Activated CD8-positive, alpha-beta T cell treated with anti-CD3 and anti-CD28 coated beads, Interleukin-2, amount 10 ng/mL, durations not matched to agents 7 days and 5 days (primary cell): ENCODE measurements at regions not wholly inside any gene's neighbourhood (a gene's known extent, or its start where the extent isn't known, plus 50 kb on each side); places are given as distances from the start of the nearest gene placed in this dataset.
"Not testable (repeated sequence)": the region's sequence is repeated elsewhere in the genome, so short reads cannot be mapped to it uniquely, and the experiment has no call there.

Experiments
- ATAC-seq: fragments of 150-1000 bp; cut with Tn5 transposase; one replicate; pipeline ENCODE4 v1.10.0; 2021; ENCODE audit warnings: moderate library complexity
- CTCF ChIA-PET: fragments of 350-600 bp; sonication (Branson Sonifier 250); formaldehyde crosslinking; loops from one replicate; lab custom pipeline; 2021; ENCODE audit warnings: antibody characterized with exemption; lab: Charles Lee
- POLR2A ChIA-PET: fragments of 350-600 bp; sonication (Branson Sonifier 250); formaldehyde crosslinking; loops from one replicate; lab custom pipeline; 2021; ENCODE audit warnings: antibody characterized with exemption; lab: Charles Lee
- DNase-seq: peaks from one replicate; pipeline ENCODE4 v3.0.0-alpha.2; 2020
- H3K27ac Mint-ChIP-seq: one replicate; pipeline ENCODE4 v1.8.0; 2021; ENCODE audit warnings: mild to moderate bottlenecking, mixed read lengths
- H3K27me3 Mint-ChIP-seq: one replicate; pipeline ENCODE4 v1.8.0; 2021; ENCODE audit warnings: low read depth, mixed read lengths
- H3K36me3 Mint-ChIP-seq: one replicate; pipeline ENCODE4 v1.8.0; 2021; ENCODE audit warnings: low read depth, mixed read lengths
- H3K4me1 Mint-ChIP-seq: one replicate; pipeline ENCODE4 v1.8.0; 2021; ENCODE audit warnings: low read depth, mixed read lengths
- H3K4me3 Mint-ChIP-seq: one replicate; pipeline ENCODE4 v1.8.0; 2021; ENCODE audit warnings: mild to moderate bottlenecking, mixed read lengths
- H3K9me3 Mint-ChIP-seq: one replicate; pipeline ENCODE4 v1.8.0; 2022; ENCODE audit warnings: mixed read lengths; ENCODE audit not compliant: insufficient read depth

DNA sequence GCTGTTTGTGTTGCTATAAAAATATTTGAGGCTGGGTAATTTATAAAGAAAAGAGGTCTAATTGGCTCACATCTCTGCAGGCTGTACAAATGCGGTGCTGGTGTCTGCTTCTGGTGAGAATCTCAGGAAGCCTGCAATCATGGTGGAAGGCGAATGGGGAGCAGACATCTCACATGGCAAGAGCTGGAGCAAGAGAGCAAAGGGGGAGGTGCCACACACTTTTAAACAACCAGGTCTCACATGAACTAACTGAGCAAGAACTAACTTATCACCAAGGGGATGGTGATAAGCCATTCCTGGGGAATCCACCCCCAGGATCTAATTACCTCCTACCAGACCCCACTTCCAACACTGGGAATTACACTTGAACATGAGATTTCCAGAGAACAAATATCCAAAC is 300.7 kb upstream of the MDGA2 start:
- CTCF ChIA-PET, result no interaction called here
- DNase-seq, result no peak
- H3K27me3 Mint-ChIP-seq, result no peaks in the 10 kb centered on the region
- H3K36me3 Mint-ChIP-seq, result no peaks in the 10 kb centered on the region
- H3K9me3 Mint-ChIP-seq, result peaks cover 7% of the 10 kb centered on the region
- POLR2A ChIA-PET, result no interaction called here
- no peak for ATAC-seq
- no peaks in the 10 kb centered on the region for H3K4me1 Mint-ChIP-seq
- no peak overlapping the region for H3K4me3 Mint-ChIP-seq
- no peak overlapping the region for H3K27ac Mint-ChIP-seq

- ATAC-seq, result no peak
- H3K9me3 Mint-ChIP-seq, result peaks cover 4% of the 10 kb centered on the region
- H3K36me3 Mint-ChIP-seq, result no peaks in the 10 kb centered on the region
- ChIA-PET CTCF (no interaction called here), POLR2A (no interaction called here)
- DNase-seq, result no peak
- H3K27ac Mint-ChIP-seq, result no peak overlapping the region
- no peak overlapping the region for H3K4me3 Mint-ChIP-seq
- no peaks in the 10 kb centered on the region for H3K27me3 Mint-ChIP-seq
- H3K4me1 Mint-ChIP-seq, result no peaks in the 10 kb centered on the region
Observed at GRCh38 chr14:47966076-47966810, 290.8 kb upstream of the MDGA2 start.

DNA sequence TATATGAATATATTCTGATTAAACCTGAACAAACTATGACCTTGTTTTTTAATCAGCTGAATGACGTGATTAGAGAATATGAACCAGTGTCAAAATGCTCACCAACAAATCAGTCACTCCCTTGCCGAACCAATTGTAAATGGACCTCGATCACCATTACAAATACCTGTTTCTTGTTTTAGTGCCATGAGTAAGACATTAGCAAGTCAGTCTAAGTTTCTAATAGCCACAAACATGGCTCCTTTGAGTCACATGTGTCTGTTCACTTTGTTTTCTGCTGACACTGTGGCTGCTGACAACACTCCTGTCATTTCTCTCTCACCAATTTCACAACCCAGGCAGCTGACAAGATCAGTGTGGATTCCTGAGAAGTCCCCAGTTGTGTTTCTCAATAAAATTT is 286.2 kb upstream of the MDGA2 start:
- Mint-ChIP-seq H3K27me3 (no peaks in the 10 kb centered on the region), H3K27ac (no peak overlapping the region), H3K4me3 (no peak overlapping the region), H3K9me3 (no peaks in the 10 kb centered on the region), H3K36me3 (no peaks in the 10 kb centered on the region), H3K4me1 (no peaks in the 10 kb centered on the region)
- ChIA-PET POLR2A (no interaction called here), CTCF (no interaction called here)
- DNase-seq, result no peak
- no peak for ATAC-seq

GRCh38 chr14:47959740-47960139 is 284.3 kb upstream of the MDGA2 start:
- POLR2A ChIA-PET, result no interaction called here
- Mint-ChIP-seq H3K4me1 (no peaks in the 10 kb centered on the region), H3K36me3 (no peaks in the 10 kb centered on the region), H3K9me3 (peaks cover 5% of the 10 kb centered on the region), H3K27me3 (no peaks in the 10 kb centered on the region), H3K27ac (no peak overlapping the region), H3K4me3 (no peak overlapping the region)
- no peak for ATAC-seq
- CTCF ChIA-PET, result no interaction called here
- no peak for DNase-seq

DNA sequence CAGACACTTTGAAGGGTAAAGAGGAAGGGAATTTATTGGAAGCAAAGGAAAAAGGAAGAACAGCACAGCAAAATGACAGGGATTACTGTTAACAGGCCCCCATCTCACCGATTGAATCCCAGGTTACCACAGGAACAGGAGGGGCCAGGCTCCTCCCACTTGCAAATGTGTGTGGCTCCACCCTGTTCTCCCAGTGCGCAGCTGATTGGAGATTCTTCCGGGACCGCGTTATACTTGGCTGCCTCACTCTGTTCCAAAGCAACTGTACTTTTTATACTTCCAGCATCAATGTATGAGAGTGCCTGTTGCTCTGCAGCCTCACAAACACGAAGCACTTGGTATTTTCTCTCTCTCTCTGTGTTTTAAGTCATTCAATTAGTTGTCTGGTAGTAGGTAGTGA is 273.6 kb upstream of the MDGA2 start:
- H3K27ac Mint-ChIP-seq, result no peak overlapping the region
- no peak for ATAC-seq
- no peaks in the 10 kb centered on the region for H3K27me3 Mint-ChIP-seq
- H3K36me3 Mint-ChIP-seq, result no peaks in the 10 kb centered on the region
- ChIA-PET CTCF (no interaction called here), POLR2A (no interaction called here)
- DNase-seq, result no peak
- H3K4me3 Mint-ChIP-seq, result no peak overlapping the region
- no peaks in the 10 kb centered on the region for H3K4me1 Mint-ChIP-seq
- H3K9me3 Mint-ChIP-seq, result peaks cover 14% of the 10 kb centered on the region

- Mint-ChIP-seq H3K4me3 (no peak overlapping the region), H3K27me3 (no peaks in the 10 kb centered on the region), H3K36me3 (no peaks in the 10 kb centered on the region), H3K9me3 (peaks cover 4% of the 10 kb centered on the region), H3K27ac (no peak overlapping the region), H3K4me1 (no peaks in the 10 kb centered on the region)
- ATAC-seq (no peak), DNase-seq (no peak)
- POLR2A ChIA-PET, result no interaction called here
- CTCF ChIA-PET, result no interaction called here
Observed at GRCh38 chr14:47935332-47935731, 259.9 kb upstream of the MDGA2 start.

- CTCF ChIA-PET, result no interaction called here
- no peaks in the 10 kb centered on the region for H3K4me1 Mint-ChIP-seq
- DNase-seq (no peak), ATAC-seq (no peak)
- no peak overlapping the region for H3K4me3 Mint-ChIP-seq
- H3K27me3 Mint-ChIP-seq, result no peaks in the 10 kb centered on the region
- POLR2A ChIA-PET, result no interaction called here
- H3K27ac Mint-ChIP-seq, result no peak overlapping the region
- H3K36me3 Mint-ChIP-seq, result no peaks in the 10 kb centered on the region
- peaks cover 15% of the 10 kb centered on the region for H3K9me3 Mint-ChIP-seq
Observed at GRCh38 chr14:47929334-47929733, 253.9 kb upstream of the MDGA2 start.

- ATAC-seq, result no peak
- ChIA-PET POLR2A (no interaction called here), CTCF (no interaction called here)
- Mint-ChIP-seq H3K4me1 (no peaks in the 10 kb centered on the region), H3K27ac (no peak overlapping the region), H3K27me3 (no peaks in the 10 kb centered on the region), H3K4me3 (no peak overlapping the region), H3K9me3 (peaks cover 3% of the 10 kb centered on the region), H3K36me3 (no peaks in the 10 kb centered on the region)
- no peak for DNase-seq
Observed at GRCh38 chr14:47921133-47921532, 245.7 kb upstream of the MDGA2 start.

DNA sequence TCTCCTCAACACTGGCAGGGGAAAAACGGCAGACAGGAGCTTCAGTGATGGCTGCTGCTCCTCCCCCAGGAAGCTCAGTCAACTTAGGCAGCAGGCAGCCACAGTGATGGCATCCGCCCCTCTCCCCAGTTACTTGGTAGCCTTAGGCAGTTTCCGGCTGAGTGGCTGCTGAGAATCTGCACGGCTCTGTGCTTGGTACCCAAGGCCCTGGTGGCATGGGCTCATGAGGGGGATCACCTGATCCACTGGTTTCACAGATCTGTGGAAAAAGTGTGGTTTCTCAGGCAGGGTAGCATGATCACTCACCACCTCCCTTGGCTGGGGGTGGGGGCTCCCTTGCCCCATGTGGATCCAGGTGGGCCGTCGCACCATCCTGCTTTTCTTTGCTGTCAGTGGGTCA is 244.6 kb upstream of the MDGA2 start:
- Mint-ChIP-seq H3K9me3 (no peaks in the 10 kb centered on the region), H3K27me3 (no peaks in the 10 kb centered on the region), H3K36me3 (no peaks in the 10 kb centered on the region), H3K4me3 (no peak overlapping the region), H3K4me1 (no peaks in the 10 kb centered on the region), H3K27ac (no peak overlapping the region)
- ChIA-PET CTCF (no interaction called here), POLR2A (no interaction called here)
- ATAC-seq (no peak), DNase-seq (no peak)

- no peak for DNase-seq
- H3K9me3 Mint-ChIP-seq, result no peaks in the 10 kb centered on the region
- H3K4me1 Mint-ChIP-seq, result no peaks in the 10 kb centered on the region
- no peak for ATAC-seq
- POLR2A ChIA-PET, result no interaction called here
- H3K27me3 Mint-ChIP-seq, result no peaks in the 10 kb centered on the region
- no peak overlapping the region for H3K4me3 Mint-ChIP-seq
- CTCF ChIA-PET, result no interaction called here
- no peaks in the 10 kb centered on the region for H3K36me3 Mint-ChIP-seq
- no peak overlapping the region for H3K27ac Mint-ChIP-seq
Observed at GRCh38 chr14:47919334-47919846, 244.0 kb upstream of the MDGA2 start.

DNA sequence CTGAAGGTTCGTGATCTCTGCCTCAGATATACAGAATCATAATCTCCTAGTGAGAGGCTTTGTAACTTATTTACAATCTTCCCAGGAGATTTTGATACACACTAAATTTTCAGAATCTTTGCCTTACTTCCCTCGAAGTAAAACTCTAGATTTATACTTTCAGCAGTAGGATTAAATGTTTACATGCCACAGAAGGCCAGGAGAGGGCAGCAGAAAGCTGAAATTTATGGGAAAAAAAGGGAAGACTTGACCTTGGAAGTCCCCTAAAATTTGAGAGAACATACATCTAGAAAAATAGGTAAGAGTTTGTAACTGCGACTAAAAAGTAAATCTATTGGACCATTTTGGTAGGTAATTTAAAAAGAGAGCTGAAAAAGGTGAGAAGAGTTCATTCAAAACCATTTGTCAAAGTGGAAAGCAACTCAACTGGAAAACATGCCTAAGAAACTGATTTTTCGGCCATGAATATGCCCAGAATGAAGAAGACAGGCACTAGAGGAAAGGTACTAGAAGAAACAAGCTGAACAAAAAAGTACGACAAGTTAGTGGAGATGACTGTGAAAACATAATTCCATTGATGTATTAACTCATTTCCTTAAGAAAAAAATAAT is 242.0 kb upstream of the MDGA2 start:
- H3K4me1 Mint-ChIP-seq, result no peaks in the 10 kb centered on the region
- no peaks in the 10 kb centered on the region for H3K9me3 Mint-ChIP-seq
- H3K27me3 Mint-ChIP-seq, result no peaks in the 10 kb centered on the region
- H3K4me3 Mint-ChIP-seq, result no peak overlapping the region
- ATAC-seq, result no peak
- DNase-seq, result no peak
- H3K27ac Mint-ChIP-seq, result no peak overlapping the region
- ChIA-PET CTCF (no interaction called here), POLR2A (interaction anchor here (0.7 kb wide), 1 partner anchor 55 kb away, joined by 3 read pairs; no protein-coding TSS in a partner anchor)
- H3K36me3 Mint-ChIP-seq, result no peaks in the 10 kb centered on the region

- H3K36me3 Mint-ChIP-seq, DNase-seq, H3K9me3 Mint-ChIP-seq, POLR2A ChIA-PET, ATAC-seq, H3K4me3 Mint-ChIP-seq, H3K27me3 Mint-ChIP-seq, H3K4me1 Mint-ChIP-seq, H3K27ac Mint-ChIP-seq, CTCF ChIA-PET: not testable (repeated sequence)
Observed at GRCh38 chr14:47901141-47901540, 225.7 kb upstream of the MDGA2 start.
